GM23338 (cell line): ENCODE measurements at regions not wholly inside any gene's neighbourhood (a gene's known extent, or its start where the extent isn't known, plus 50 kb on each side); places are given as distances from the start of the nearest gene placed in this dataset.

Source experiments
- ATAC-seq: fragments of 200-7000 bp; cut with Tn5 transposase; 3 replicates; pipeline ENCODE4 v1.9.1; 2020
- DNase-seq: peaks from one replicate; pipeline ENCODE4 v3.0.0-alpha.2; 2015; ENCODE audit warnings: low spot score
- H2AFZ ChIP-seq: fragments of 200-600 bp; sonication (generic); 2 replicates; pipeline ENCODE4 v1.8.0; 2016; ENCODE audit warnings: antibody characterized with exemption, mild to moderate bottlenecking, moderate library complexity
- H3F3A ChIP-seq: fragments of 200-600 bp; sonication (generic); replicated peaks from 2 replicates; pipeline ENCODE4 v1.8.0; 2017; ENCODE audit warnings: antibody characterized with exemption, mixed run types, low read depth
- H3K27ac ChIP-seq: fragments of 200-600 bp; sonication (generic); 2 replicates; pipeline ENCODE4 v1.6.1; 2016; ENCODE audit warnings: low read depth
- H3K27me3 ChIP-seq: fragments of 200-600 bp; sonication (generic); 2 replicates; pipeline ENCODE4 v1.8.0; 2016; ENCODE audit warnings: mild to moderate bottlenecking, mixed run types, moderate library complexity; ENCODE audit not compliant: insufficient read depth
- H3K36me3 ChIP-seq: fragments of 200-600 bp; sonication (generic); 2 replicates; pipeline ENCODE4 v1.8.0; 2016; ENCODE audit warnings: mild to moderate bottlenecking; ENCODE audit not compliant: insufficient read depth
- H3K4me1 ChIP-seq: fragments of 200-600 bp; sonication (generic); 2 replicates; pipeline ENCODE4 v1.8.0; 2016; ENCODE audit warnings: mild to moderate bottlenecking, moderate library complexity; ENCODE audit not compliant: insufficient read depth
- H3K4me2 ChIP-seq: fragments of 200-600 bp; sonication (generic); 2 replicates; pipeline ENCODE4 v1.7.1; 2017; ENCODE audit warnings: mixed run types
- H3K4me3 ChIP-seq: fragments of 200-600 bp; sonication (generic); 2 replicates; pipeline ENCODE4 v1.6.1; 2016; ENCODE audit warnings: mixed run types
- H3K79me2 ChIP-seq: fragments of 200-600 bp; sonication (generic); replicated peaks from 2 replicates; pipeline ENCODE4 v1.8.0; 2017; ENCODE audit warnings: mild to moderate bottlenecking; ENCODE audit not compliant: insufficient read depth
- H3K9me2 ChIP-seq: fragments of 200-600 bp; sonication (generic); 2 replicates; pipeline ENCODE4 v1.8.0; 2017; ENCODE audit not compliant: insufficient read depth
- H4K20me1 ChIP-seq: fragments of 200-600 bp; sonication (generic); replicated peaks from 2 replicates; pipeline ENCODE4 v1.8.0; 2017; ENCODE audit warnings: mild to moderate bottlenecking; ENCODE audit not compliant: insufficient read depth
- H3K27ac Mint-ChIP-seq: 2 replicates; pipeline ENCODE4 v1.8.0; 2020; ENCODE audit warnings: inconsistent platforms, mild to moderate bottlenecking, moderate library complexity, mixed read lengths
- H3K27me3 Mint-ChIP-seq: 3 replicates; pipeline ENCODE4 v1.8.0; 2022; ENCODE audit warnings: low read depth, mild to moderate bottlenecking, moderate library complexity, mixed read lengths, inconsistent platforms; ENCODE audit not compliant: insufficient read depth, poor library complexity
- H3K36me3 Mint-ChIP-seq: 3 replicates; pipeline ENCODE4 v1.8.0; 2021; ENCODE audit warnings: low read depth, mild to moderate bottlenecking, inconsistent platforms, moderate library complexity, mixed read lengths
- H3K4me1 Mint-ChIP-seq: 3 replicates; pipeline ENCODE4 v1.8.0; 2020; ENCODE audit warnings: mild to moderate bottlenecking, inconsistent platforms, mixed read lengths
- H3K4me3 Mint-ChIP-seq: 3 replicates; pipeline ENCODE4 v1.8.0; 2021; ENCODE audit warnings: moderate library complexity, mild to moderate bottlenecking, inconsistent platforms, mixed read lengths
- H3K9me3 Mint-ChIP-seq: 3 replicates; pipeline ENCODE4 v1.8.0; 2020; ENCODE audit warnings: moderate library complexity, mild to moderate bottlenecking, inconsistent platforms, mixed read lengths
- ZNF331 ChIP-seq: fragments of 250-450 bp; sonication (Bioruptor Pico); IDR thresholded peaks from 2 replicates; pipeline ENCODE4 v1.5.0; 2020; ENCODE audit warnings: low read depth, mild to moderate bottlenecking, moderate library complexity
- ZNF462 ChIP-seq: fragments of 250-450 bp; sonication (Bioruptor Pico); IDR thresholded peaks from 2 replicates; pipeline ENCODE4 v1.5.0; 2020; ENCODE audit warnings: mild to moderate bottlenecking, moderate library complexity
- TF ChIP-seq, protein P1 (sequence below): IDR thresholded peaks from 2 replicates; pipeline ENCODE4 v1.6.1; 2016; ENCODE audit warnings: antibody characterized with exemption
- TF ChIP-seq, protein P2 (sequence below), 2 experiments: fragments of 200-600 bp in 1 of 2; sonication (generic) in 1 of 2; conservative IDR thresholded peaks; 2 replicates each; pipeline versions ENCODE4 v1.5.1 to v1.6.1; 2016 to 2017; ENCODE audit warnings: antibody characterized with exemption in 2 of 2, low read depth in 2 of 2, mild to moderate bottlenecking in 2 of 2, moderate library complexity in 1 of 2

DNA sequence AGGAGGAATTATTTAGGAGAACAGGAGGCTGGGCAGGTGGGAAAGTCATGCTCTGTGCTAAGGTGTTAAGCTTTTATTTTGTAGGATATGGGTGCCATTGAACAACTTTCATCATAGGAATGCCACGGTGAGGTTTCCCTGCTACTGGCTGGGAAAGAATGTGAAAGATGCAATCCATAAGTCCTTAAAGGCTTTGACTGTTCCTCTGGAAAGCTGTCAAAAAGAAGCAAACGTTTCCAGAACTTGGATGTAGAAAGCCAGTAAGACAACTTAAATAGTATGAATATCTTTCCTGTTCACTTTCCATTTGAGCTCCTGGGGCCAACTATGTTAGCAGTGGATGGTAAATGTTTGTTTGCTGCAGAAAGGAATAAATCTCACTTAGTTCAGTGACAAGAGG is 574.4 kb downstream of the RNF144B start (continued):
- no peak for TF ChIP-seq ZNF462 (CRISPR knock-in tag)
- TF ChIP-seq, protein P1, sequence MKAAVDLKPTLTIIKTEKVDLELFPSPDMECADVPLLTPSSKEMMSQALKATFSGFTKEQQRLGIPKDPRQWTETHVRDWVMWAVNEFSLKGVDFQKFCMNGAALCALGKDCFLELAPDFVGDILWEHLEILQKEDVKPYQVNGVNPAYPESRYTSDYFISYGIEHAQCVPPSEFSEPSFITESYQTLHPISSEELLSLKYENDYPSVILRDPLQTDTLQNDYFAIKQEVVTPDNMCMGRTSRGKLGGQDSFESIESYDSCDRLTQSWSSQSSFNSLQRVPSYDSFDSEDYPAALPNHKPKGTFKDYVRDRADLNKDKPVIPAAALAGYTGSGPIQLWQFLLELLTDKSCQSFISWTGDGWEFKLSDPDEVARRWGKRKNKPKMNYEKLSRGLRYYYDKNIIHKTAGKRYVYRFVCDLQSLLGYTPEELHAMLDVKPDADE: no peak

DNA sequence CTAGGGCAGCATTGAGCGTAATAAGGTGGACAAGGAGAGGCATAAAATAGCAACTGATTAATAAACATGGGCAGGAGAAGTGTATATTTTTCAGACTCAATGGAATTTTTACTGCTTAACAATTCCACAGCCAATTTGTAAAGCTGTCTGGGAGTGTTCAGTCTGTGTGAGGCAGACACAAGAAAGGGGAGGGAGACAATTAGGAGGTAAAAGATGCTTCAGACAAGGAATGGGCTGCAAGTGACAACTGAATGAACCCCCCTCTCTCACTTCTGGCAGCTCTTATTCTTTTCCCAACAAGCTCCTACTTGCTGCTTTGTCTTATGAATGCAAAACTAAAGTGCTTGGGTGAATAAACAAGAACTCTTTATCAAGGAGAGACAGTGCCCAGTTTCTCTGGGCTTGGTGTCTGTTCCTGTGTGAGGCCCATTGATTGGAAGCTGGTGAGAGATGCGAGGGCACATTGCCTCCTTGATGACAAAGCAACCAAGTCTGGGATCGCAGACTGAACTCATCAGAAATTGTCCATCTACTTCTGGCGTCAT is 575.3 kb downstream of the RNF144B start:
- Histone ChIP-seq H3K4me3 (no peak overlapping the region), H2AFZ (no peak overlapping the region), H3F3A (no peaks in the 10 kb centered on the region), H3K27me3 (no peaks in the 10 kb centered on the region), H4K20me1 (no peaks in the 10 kb centered on the region), H3K27ac (no peak overlapping the region), H3K4me2 (no peak overlapping the region), H3K4me1 (no peaks in the 10 kb centered on the region), H3K9me2 (peaks cover 3% of the 10 kb centered on the region; the same call in 1 of the 2 replicates), H3K36me3 (no peaks in the 10 kb centered on the region), H3K79me2 (no peaks in the 10 kb centered on the region)
- H3K27me3 Mint-ChIP-seq: no peaks in the 10 kb centered on the region
- H3K36me3 Mint-ChIP-seq: no peaks in the 10 kb centered on the region
- H3K27ac Mint-ChIP-seq: no peak overlapping the region
- no peaks in the 10 kb centered on the region for H3K4me1 Mint-ChIP-seq
- H3K4me3 Mint-ChIP-seq: no peak overlapping the region
- ATAC-seq: no peak
- no peak for DNase-seq
- H3K9me3 Mint-ChIP-seq: no peaks in the 10 kb centered on the region
- TF ChIP-seq, protein P2, sequence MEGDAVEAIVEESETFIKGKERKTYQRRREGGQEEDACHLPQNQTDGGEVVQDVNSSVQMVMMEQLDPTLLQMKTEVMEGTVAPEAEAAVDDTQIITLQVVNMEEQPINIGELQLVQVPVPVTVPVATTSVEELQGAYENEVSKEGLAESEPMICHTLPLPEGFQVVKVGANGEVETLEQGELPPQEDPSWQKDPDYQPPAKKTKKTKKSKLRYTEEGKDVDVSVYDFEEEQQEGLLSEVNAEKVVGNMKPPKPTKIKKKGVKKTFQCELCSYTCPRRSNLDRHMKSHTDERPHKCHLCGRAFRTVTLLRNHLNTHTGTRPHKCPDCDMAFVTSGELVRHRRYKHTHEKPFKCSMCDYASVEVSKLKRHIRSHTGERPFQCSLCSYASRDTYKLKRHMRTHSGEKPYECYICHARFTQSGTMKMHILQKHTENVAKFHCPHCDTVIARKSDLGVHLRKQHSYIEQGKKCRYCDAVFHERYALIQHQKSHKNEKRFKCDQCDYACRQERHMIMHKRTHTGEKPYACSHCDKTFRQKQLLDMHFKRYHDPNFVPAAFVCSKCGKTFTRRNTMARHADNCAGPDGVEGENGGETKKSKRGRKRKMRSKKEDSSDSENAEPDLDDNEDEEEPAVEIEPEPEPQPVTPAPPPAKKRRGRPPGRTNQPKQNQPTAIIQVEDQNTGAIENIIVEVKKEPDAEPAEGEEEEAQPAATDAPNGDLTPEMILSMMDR (conservative IDR thresholded peaks at IDR 0.05; ENCODE audit: low read depth in 2 of 2): no peak
- TF ChIP-seq ZNF462 (CRISPR knock-in tag) (no peak), ZNF331 (CRISPR knock-in tag) (no peak)
- TF ChIP-seq, protein P1: no peak
